GM19372 (cell line): ENCODE measurements at regions not wholly inside any gene's neighbourhood (a gene's known extent, or its start where the extent isn't known, plus 50 kb on each side); places are given as distances from the start of the nearest gene placed in this dataset.
"Not testable (repeated sequence)": the region's sequence is repeated elsewhere in the genome, so short reads cannot be mapped to it uniquely, and the experiment has no call there.

ENCODE experiments used
- ATAC-seq: cut with Tn5 transposase; IDR thresholded peaks from one replicate; pipeline ENCODE4 v1.9.1; 2021; ENCODE audit warnings: mild to moderate bottlenecking, low read depth, moderate library complexity; ENCODE audit not compliant: unreplicated experiment

DNA sequence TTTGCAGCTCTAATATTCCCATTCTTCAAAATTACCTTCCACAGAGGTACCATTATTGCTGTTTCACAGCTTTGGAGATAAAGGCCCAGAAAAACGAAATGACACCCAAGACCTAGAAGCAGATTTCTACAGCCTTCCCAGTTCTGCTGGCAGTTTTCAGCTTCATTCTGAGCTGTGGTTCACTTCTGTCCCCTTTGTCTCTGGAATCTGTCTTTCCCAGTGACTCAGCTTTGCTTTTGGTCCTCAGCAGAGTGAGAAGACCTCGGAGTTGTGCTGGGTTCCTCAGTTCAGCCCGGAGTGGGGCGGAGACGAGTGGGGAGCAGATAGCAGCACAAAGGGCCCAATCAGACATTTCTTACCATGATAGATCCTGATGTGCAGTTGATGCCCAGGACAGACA lies 180.7 kb upstream of the CXCR4 start:
- no peak for ATAC-seq

DNA sequence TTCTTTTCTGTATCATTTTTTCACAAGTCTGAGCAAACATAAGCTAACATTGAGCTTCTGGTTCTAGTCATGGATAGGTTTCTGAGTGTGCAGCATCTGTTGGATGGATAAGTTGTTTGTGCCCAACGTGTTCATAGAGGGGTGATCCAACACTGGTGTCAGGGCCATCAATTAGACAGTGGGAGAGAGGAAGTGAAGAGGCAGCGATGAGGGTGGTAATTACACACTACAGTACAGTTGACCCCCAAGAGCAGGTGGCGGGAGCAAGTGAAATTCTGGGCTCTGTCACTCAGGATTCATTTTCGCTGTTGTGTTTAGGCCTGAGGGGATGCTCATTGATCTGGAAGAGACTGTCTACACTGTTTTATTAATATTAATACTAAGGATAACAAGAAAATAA lies 180.0 kb upstream of the CXCR4 start:
- ATAC-seq, result no peak

DNA sequence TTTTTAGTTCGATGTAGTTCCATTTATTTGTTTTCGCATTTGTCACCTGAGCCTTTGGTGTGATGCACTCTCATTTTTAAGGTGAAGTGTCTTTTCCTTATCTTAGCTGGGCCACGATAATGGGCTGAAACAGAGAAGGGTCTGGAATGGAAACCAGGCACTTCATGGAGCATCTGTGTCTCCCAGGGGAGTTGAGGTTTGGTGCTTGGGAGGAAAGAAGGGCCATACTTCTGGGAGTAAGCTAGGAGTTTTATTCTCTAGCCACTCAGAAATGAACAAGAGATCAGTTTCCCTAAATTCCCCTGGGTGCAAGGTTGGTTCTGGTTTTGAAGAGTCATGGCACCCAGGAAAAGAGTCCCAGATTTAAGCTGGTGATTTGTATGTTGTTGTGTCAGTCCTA lies 179.4 kb upstream of the CXCR4 start:
- no peak for ATAC-seq

DNA sequence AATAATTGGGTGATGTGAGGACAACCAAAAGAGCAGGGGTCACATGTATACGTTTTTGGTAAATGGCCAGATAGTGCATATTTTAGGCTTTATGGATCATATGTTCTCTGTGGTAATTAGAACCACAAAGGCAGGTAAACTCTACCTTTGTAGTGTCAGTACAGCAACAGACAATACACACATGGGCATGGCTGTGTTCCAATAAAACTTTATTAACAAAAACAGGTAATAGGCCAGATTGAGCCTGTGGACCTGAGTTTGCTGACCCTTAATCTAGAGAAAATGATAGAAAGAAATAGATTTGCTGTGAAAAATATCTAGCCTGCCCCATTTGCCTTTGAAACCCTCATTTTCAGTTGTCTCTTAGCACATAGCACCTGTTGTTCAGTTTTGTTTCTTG lies 177.2 kb upstream of the CXCR4 start:
- ATAC-seq, result no peak

DNA sequence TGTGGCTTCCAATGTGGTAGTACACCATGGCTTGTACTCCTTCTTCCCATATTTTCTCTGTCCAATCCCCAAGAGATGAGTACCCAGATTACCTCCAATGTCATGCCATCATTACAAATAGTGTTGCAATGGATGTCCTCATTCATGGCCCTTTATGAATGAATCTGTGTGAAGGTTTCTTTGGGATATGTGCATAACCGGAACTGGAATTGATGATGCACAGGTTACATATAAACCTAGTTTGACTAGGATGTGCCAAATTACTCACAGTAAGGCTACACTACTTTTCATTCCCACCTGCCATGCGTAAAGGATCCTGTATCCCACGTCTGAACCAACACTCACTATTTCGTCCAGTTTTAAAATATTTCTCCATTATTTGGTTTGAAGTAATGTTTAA lies 173.9 kb upstream of the CXCR4 start:
- ATAC-seq, result no peak

DNA sequence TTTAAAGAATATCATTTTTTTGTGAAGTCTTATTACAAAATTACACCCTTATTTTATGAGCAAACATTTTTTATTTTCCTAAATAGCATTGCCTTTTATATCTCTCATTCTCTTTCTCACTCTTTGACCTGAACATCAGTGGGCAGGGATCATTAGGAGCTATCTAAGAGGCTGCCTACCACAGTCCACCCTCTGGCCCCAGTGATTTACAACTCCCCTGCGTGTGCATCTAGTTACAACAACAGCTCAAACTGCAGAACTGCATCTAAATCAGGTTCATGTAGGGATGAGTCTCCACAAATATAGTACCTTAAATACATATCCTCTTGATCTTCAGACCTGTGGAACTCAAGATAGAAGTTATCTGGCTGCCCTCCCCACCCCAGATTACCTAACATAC lies 172.4 kb upstream of the CXCR4 start:
- no peak for ATAC-seq

DNA sequence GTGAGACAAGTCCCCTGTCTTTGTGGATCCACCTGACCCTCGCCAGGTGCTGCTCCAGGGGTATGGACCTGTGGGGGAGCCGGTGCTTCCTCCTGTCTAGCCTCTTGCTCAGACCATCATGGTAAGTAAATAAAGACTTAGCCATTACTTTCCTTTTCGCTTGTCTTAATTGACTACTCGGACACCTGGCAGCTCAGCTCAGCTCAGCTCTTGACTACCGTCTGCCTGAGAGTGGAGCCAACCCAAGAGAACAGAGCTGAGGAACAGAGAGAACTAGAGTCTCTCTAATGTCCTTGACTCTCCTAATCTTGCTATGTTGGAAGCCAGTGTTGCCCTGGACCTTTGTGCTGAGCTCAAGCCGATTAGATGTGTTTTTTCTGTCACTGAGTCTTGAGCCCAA lies 170.3 kb upstream of the CXCR4 start:
- no peak for ATAC-seq

DNA sequence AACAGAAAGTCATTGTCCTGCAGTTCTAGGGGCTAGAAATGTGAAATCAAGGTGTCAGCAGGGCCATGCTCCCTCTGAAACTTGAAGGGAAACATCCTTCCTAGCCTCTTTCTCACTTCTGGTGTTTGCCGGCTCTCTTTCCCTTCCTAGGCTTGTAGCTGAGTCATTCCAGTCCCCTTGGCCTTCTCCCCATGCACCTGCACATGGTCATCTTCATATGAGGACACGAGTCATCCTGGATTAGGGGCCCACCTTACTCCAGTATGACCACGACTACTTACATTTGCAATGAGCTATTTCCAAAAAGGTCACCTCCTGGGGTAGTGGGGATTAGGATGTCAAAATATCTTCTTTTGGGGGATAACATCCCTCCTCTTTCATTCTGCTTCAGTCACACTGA lies 168.5 kb upstream of the CXCR4 start:
- ATAC-seq, result no peak

DNA sequence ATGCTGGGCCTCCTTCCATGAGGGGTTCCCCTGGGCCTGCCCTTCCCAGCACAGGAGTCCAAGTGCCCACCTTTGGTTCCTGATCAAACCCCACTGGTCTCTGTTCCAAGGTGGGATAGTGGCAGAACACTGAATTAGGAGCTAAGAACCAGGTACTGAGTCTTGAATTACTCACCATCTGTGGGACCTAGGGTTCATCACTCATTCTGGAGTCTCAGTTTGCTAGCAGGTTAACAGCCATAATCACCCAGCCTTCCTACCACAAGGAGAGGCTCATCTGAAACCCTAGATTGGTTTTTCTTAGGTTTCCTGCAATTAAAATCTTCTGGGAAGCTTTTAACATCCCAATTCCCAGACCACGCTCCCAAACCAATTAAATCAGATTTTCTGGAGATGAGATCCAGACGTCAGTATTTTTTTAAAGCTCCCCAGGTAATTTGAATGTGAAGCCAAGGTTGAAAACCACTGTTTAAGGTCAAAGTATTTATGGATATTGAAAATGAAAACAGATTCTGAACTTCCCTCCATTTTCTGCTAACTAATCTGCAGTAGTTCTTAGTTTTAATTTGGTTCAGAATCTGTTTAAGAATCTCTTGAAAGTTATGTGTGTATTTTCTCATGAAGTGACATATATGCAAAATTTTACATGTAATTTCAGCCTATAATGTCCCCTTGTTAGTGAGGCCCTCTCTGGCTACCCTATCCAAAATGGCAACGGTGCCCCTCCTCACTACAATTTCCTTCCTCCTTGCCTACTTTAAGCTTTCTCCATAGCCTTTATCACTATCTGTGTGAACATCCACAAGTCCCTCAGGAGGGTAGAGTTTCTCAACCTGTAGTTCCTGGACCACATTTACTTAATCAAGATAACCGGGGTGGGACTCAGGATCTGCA lies 166.5 kb upstream of the CXCR4 start:
- peak; percentile 49 for ATAC-seq

DNA sequence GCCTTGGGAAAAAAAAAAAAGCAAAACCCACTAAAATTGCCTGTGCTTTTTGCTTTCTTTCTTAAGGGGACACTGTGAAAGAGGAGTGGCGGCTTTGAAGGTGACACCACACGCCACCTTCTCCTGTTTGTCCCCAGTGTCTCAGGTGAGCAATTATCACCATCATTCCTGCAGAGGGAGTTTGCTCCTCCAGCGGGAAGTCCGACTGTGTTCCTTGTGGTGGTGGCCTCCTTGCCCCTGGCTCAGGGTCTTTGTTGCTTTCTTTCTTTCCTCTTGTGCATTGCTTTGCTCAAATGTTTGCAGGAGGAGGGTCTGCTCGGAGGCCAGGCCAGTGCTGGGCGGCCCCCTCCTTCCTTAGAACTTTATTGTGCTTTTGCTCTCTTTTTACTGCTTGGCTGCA lies 164.3 kb upstream of the CXCR4 start:
- no peak for ATAC-seq

DNA sequence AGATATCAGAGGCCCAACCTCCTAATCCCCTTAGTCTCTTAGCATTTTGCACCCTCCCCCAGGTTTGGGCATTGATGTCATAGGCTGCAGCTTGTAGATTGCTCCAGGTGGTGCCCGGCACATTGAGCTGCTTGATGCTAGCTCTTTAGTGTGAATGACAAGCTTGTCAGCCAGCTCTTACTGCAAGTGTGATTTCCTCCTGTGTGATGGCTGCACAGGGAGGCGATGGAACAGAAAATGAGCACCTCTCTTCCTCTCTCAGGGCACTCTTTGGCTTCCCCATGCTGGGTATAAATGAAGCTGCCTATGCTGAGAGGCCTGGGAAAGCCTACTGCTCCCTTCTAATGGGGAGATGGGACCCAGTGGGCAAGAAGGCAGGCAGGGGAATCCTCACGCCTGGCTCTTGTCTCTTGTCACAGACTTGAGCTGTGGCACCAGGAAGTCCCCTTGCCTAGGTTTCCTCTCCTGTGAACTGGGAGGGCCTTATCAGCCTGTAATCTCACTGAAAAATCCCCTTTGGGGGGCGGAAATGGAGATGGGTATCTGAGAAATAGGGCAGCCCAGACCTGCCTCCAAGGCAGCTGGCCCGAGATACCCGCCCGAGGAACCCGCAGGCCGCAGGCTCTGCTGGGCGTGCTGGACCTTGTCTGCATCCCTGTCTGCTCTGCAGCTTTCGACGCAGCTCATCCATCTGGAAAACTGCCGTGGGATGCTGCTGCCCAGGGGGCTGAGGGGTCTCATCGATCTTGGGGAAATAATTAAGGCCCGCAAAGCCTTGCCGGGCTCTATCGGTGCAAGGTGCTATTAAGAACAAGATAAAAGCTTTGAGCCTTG lies 163.5 kb upstream of the CXCR4 start:
- ATAC-seq, result no peak

DNA sequence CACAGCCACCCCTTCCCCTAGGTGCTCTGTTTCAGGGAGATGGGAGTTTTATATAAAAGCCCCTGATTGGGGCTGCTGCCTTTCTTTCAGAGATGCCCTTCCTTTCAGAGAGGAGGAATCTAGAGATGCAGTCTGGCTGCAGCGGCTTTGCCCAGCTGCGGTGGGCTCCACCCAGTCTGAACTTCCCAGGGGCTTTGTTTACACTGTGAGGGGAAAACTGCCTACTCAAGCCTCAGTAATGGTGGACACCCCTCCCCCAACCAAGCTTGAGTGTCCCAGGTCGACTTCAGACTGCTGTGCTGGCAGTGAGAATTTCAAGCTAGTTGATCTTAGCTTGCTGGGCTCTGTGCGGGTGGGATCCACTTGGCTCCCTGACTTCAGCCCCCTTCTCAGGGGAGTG lies 148.4 kb upstream of the CXCR4 start:
- ATAC-seq, result not testable (repeated sequence)

DNA sequence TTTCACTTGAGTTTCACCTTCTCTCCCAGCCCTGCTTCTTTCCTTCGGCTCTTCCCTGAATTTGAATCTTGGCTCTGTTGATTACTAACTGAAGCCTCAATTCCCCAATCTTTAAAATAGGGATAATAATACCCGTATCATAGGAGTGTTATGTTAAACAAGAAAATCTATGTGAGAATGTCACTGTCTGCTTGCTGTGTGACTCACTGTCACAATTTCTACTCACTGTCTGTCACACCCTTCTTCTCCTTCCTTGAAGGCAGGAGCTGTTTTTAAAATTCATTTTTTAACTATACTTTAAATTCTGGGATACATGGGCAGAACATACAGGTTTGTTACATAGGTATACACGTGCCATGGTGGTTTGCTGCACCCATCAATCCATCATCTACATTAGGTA lies 141.6 kb upstream of the CXCR4 start:
- ATAC-seq, result no peak

DNA sequence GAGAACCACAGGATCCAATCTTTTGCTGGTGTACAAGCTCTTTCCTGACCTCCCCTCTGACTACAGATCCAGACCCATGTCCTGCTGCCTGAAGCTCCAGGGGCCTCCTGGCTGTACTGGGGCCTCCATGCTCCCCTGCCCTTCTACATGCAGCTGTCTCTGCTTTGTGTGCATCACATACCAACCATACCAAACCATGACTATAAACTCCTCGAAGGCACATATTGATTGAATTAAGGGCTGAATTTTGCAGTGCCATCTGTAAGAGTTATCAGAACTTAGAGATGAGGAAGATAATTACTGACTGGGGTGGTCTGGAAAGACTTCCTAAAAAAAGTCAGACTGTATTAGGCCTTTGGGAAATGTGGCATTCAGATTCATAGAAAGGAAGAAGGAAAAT lies 139.9 kb upstream of the CXCR4 start:
- no peak for ATAC-seq

DNA sequence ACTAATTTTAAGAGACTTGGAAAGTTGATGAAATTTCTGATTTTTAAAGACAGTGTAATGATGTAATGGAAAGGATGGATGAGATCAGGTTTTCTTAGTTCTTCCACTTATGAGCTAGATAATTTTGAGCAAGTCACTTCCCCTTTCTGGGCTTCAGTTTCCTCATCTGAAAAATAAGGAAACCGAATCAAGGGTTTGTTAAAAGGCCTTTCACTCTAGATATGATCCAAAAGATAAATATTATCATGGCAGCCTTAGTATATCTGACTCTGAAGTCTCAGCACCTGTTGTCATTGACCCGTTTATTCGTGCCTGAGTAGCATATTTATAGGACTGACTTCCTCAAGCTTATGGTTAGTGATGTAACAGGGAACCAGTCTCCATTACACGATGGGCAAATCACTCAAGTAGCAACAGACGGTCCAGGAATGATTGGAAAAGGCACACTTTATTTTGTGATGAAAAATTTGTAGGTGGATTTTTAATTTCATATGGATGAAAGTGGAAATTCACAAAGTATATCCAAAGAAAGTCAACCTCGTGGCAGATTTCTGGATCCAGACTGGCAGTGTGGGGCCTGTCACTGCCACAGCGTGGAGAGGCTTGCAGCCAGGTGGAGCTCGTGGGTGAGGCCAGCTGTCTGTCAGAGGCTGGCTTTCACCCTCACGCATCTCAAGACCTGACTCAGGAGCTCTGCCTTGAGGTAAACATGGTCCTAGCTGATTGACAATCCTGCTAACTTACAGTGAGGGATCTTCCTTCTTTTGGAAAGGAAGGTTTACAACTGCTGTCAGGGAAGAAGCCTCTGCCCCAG lies 137.9 kb upstream of the CXCR4 start:
- ATAC-seq, result peak; percentile 33

DNA sequence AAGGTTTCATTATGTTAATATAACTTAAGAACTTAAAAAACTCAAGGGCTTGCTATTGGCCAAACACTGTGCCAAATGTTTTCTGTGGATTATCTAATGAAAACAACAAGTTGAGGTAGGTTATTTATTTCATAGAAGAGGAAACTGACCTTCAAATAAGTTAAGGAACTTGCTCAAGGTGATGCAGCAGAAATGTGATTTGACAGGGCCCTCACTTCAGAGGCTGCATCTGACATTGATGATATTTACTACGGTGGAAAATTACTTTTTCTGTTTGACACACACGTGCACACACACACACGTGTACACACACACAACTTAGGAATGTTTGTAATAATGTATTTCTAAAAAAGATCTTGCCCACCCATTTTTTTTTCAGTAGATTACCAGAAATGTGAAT lies 137.2 kb upstream of the CXCR4 start:
- ATAC-seq, result no peak

DNA sequence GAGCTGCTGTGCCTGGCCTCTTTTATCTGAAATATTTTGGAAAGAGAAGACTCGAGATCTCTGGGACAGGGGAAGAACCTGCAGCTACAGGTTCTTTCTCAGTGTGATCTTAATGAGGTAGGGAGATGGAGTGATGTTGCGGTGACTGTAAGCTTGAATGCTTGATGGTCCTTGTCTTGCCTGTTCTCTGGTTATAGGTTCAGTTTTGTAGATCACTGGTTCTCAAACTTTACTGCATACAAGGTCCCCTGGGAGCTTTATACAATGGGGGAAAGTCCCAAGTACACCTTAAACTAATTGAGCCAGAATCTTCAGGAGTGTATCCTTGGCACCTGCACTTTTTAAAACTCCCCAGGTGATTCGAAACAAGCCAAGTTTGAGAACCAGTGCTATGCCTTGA lies 136.7 kb upstream of the CXCR4 start:
- ATAC-seq, result peak; percentile 36

DNA sequence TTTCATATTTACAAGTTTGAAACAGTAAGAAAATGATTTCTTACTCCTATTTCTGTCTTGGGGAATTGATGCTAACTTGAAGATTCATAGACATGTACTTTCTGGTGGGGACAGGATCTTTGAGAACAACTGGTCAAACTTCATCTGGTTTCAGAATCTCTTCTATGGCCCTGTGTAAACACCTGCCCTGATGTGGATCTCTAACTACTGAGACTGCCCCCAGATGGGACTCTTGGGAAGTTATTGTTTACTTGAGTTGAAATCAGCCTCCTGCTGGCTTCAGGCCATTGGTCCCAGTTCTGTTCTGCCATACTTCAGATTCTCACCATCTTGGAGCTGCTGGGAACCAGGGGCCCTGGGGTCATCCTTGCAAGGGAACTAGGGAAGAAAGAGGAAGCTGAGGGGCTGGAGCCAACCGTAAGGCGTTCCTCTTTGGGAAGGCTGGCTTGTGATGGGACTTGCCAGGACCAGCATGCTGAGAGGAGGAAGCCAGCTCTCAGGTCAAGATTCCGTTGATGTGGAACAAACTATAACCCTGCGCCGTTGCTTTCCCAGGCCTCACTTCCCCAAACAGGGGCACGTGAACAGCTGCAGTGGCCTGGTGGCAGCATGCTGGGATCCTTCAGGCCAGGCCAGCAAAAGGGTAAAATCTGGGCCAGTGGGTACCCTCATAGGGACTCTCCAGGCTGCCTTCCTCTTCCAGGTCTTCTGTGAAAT lies 135.5 kb upstream of the CXCR4 start:
- ATAC-seq, result no peak

DNA sequence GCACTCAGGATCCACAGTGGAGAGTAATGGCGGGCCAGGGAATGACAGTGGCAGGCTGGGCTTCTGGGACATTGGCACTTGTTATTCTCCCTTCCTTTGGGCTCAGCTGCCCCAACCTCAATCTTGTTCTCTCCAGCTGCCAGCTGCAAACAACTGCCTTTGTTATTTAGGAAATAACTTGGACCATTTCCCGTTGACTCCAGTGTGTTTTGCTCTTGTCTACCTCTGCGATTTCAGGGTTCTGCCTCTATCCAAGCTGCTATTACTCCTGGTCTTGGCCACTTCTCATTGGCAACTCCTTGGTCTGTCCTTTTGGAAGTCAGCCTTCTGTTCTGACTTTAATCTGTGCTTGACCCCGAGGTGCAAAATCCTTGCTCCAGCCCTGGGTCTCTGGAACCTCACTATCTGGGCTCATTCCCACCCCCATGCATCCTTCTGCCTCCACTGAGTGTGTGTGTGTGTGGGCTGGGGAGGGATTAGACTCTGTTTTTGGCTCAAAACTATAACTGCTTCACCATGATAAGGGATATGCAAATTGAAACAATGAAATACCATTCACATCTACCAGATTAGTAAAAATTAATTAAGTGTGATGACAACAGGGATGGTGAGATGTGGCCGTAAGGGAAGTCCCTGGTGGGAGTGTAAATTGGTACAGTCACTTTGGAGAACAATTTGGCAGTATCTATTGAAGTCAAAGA lies 134.1 kb upstream of the CXCR4 start:
- ATAC-seq, result no peak
